Suprapubic skin (tissue), 3 donors: ENCODE measurements at regions not wholly inside any gene's neighbourhood (a gene's known extent, or its start where the extent isn't known, plus 50 kb on each side); places are given as distances from the start of the nearest gene placed in this dataset.

Experiments
- EP300 ChIP-seq: sonication (generic); formaldehyde crosslinking; IDR thresholded peaks from one replicate; pipeline ENCODE4 v1.6.1; 2017; ENCODE audit warnings: antibody characterized with exemption
- TF ChIP-seq, protein P1 (sequence below), 2 donors: fragments of 200-600 bp in 1 of 2; fragments of 450-650 bp in 1 of 2; sonication (generic) in 1 of 2; IDR thresholded peaks; one replicate each; pipeline ENCODE4 v1.5.1; 2016 to 2019; ENCODE audit warnings: antibody characterized with exemption in 2 of 2, mild to moderate bottlenecking in 1 of 2, moderate library complexity in 1 of 2

GRCh38 chr6:40887079-40887791, 151.8 kb downstream of the UNC5CL start:
- TF ChIP-seq, protein P1, sequence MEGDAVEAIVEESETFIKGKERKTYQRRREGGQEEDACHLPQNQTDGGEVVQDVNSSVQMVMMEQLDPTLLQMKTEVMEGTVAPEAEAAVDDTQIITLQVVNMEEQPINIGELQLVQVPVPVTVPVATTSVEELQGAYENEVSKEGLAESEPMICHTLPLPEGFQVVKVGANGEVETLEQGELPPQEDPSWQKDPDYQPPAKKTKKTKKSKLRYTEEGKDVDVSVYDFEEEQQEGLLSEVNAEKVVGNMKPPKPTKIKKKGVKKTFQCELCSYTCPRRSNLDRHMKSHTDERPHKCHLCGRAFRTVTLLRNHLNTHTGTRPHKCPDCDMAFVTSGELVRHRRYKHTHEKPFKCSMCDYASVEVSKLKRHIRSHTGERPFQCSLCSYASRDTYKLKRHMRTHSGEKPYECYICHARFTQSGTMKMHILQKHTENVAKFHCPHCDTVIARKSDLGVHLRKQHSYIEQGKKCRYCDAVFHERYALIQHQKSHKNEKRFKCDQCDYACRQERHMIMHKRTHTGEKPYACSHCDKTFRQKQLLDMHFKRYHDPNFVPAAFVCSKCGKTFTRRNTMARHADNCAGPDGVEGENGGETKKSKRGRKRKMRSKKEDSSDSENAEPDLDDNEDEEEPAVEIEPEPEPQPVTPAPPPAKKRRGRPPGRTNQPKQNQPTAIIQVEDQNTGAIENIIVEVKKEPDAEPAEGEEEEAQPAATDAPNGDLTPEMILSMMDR (IDR thresholded peaks at IDR 0.05), result no peak
- TF ChIP-seq EP300, result no peak
